GM12878 (cell line): ENCODE measurements at regions not wholly inside any gene's neighbourhood (a gene's known extent, or its start where the extent isn't known, plus 50 kb on each side); places are given as distances from the start of the nearest gene placed in this dataset.

ENCODE experiments used
- FOXM1 ChIP-seq: IDR thresholded peaks from 2 replicates; pipeline ENCODE4 v1.6.1; 2012; ENCODE audit warnings: low read depth, mild to moderate bottlenecking, inconsistent platforms, low read length, moderate library complexity
- SMAD1 ChIP-seq: fragments of 450-650 bp; IDR thresholded peaks from 2 replicates; pipeline ENCODE4 v1.6.1; 2018; ENCODE audit warnings: mild to moderate bottlenecking, low read depth; ENCODE audit not compliant: partially characterized antibody
- TF ChIP-seq, protein P1 (sequence below): IDR thresholded peaks from 2 replicates; pipeline ENCODE4 v1.6.1; 2012; ENCODE audit warnings: mild to moderate bottlenecking, low read depth, low read length
- TF ChIP-seq, protein P2 (sequence below), 3 experiments: IDR thresholded peaks in 2 of 3; conservative IDR thresholded peaks in 1 of 3; 2 replicates each; pipeline ENCODE4 v1.5.1; 2011; ENCODE audit warnings: low read depth in 3 of 3, low read length in 3 of 3, mild to moderate bottlenecking in 3 of 3, control low read depth in 2 of 3, moderate library complexity in 2 of 3, inconsistent platforms in 1 of 3, mixed read lengths in 1 of 3; ENCODE audit not compliant: control insufficient read depth in 2 of 3, insufficient read depth in 1 of 3; ENCODE audit errors: extremely low read depth in 1 of 3
- TF ChIP-seq, protein P3 (sequence below): fragments of 450-650 bp; IDR thresholded peaks from 2 replicates; pipeline ENCODE4 v1.6.1; 2014; ENCODE audit warnings: mild to moderate bottlenecking

DNA sequence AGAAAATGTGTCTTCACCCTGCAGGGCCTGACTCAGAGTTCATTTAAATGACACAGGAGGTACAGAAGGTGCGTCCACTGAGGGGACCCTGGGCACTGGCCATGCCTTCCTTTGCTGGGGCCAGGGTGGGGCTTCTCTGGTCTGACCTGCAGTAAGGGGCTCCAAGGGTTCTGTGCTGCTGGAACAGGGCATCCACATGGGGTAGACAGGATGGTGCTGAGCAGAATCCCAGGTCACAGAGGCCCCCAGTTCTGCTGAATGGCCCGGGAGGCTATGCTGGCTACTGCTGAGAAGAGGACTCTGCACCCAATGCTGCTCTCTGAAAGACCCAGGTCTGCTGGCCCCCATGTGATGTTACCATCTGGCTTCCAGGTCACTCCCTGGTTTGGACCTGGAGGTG is 150.4 kb upstream of the GGTLC1 start:
- TF ChIP-seq, protein P1, sequence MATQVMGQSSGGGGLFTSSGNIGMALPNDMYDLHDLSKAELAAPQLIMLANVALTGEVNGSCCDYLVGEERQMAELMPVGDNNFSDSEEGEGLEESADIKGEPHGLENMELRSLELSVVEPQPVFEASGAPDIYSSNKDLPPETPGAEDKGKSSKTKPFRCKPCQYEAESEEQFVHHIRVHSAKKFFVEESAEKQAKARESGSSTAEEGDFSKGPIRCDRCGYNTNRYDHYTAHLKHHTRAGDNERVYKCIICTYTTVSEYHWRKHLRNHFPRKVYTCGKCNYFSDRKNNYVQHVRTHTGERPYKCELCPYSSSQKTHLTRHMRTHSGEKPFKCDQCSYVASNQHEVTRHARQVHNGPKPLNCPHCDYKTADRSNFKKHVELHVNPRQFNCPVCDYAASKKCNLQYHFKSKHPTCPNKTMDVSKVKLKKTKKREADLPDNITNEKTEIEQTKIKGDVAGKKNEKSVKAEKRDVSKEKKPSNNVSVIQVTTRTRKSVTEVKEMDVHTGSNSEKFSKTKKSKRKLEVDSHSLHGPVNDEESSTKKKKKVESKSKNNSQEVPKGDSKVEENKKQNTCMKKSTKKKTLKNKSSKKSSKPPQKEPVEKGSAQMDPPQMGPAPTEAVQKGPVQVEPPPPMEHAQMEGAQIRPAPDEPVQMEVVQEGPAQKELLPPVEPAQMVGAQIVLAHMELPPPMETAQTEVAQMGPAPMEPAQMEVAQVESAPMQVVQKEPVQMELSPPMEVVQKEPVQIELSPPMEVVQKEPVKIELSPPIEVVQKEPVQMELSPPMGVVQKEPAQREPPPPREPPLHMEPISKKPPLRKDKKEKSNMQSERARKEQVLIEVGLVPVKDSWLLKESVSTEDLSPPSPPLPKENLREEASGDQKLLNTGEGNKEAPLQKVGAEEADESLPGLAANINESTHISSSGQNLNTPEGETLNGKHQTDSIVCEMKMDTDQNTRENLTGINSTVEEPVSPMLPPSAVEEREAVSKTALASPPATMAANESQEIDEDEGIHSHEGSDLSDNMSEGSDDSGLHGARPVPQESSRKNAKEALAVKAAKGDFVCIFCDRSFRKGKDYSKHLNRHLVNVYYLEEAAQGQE, result no peak
- TF ChIP-seq, protein P2, sequence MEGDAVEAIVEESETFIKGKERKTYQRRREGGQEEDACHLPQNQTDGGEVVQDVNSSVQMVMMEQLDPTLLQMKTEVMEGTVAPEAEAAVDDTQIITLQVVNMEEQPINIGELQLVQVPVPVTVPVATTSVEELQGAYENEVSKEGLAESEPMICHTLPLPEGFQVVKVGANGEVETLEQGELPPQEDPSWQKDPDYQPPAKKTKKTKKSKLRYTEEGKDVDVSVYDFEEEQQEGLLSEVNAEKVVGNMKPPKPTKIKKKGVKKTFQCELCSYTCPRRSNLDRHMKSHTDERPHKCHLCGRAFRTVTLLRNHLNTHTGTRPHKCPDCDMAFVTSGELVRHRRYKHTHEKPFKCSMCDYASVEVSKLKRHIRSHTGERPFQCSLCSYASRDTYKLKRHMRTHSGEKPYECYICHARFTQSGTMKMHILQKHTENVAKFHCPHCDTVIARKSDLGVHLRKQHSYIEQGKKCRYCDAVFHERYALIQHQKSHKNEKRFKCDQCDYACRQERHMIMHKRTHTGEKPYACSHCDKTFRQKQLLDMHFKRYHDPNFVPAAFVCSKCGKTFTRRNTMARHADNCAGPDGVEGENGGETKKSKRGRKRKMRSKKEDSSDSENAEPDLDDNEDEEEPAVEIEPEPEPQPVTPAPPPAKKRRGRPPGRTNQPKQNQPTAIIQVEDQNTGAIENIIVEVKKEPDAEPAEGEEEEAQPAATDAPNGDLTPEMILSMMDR (IDR thresholded peaks at IDR 0.05 in 2 of 3, conservative IDR thresholded peaks at IDR 0.05 in 1 of 3; ENCODE audit: control insufficient read depth in 2 of 3, extremely low read depth in 1 of 3, insufficient read depth in 1 of 3, low read depth in 3 of 3, low read length in 3 of 3), result no peak
- TF ChIP-seq, protein P3, sequence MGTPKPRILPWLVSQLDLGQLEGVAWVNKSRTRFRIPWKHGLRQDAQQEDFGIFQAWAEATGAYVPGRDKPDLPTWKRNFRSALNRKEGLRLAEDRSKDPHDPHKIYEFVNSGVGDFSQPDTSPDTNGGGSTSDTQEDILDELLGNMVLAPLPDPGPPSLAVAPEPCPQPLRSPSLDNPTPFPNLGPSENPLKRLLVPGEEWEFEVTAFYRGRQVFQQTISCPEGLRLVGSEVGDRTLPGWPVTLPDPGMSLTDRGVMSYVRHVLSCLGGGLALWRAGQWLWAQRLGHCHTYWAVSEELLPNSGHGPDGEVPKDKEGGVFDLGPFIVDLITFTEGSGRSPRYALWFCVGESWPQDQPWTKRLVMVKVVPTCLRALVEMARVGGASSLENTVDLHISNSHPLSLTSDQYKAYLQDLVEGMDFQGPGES, result no peak
- TF ChIP-seq FOXM1 (no peak), SMAD1 (no peak)
